Dedifferentiated amniotic fluid mesenchymal stem cell (primary cell): ENCODE measurements at regions not wholly inside any gene's neighbourhood (a gene's known extent, or its start where the extent isn't known, plus 50 kb on each side); places are given as distances from the start of the nearest gene placed in this dataset.
"Not testable (repeated sequence)": the region's sequence is repeated elsewhere in the genome, so short reads cannot be mapped to it uniquely, and the experiment has no call there.

Experiments
- DNase-seq: peaks from one replicate; pipeline ENCODE4 v3.0.0-alpha.2; 2016; ENCODE audit errors: extremely low spot score

DNA sequence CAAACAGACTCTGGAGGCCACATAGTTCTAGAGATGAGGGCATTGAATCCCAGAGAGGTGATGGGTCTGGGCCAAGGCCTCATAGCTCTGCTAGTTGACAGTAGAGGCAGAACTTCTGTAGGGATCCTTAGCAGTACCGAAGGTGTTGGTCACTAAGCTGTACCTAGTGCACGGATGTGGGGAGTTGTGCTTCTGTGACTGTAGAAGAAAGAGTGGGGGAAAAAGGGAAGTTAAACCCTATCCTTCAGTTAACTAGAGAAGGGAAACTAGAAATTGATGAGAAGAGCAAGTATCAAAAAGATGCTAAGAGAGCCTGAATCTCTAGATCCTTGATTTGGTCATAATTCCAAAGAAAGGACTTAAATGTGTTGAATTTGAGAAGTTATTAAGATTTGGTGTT, 186.7 kb downstream of the NFKBIZ start:
- no peak for DNase-seq

DNA sequence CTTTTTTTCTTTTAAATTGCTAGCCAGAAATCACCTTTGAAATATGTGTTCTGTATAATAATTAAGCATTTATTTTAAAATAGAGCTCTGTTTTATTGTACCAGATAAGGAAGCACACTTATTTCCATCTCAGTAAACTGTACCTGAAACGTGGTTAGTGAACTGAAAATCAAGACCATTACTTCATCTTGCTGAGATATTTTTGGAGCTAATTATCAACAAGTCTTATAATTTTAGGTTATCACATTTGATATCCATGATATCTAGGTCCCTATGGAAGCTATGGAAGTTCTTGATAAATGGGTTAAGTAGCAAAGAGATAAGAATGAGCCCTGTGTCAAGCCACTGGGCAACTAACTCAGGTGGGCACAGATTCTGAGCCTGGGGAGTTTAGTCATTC, 187.2 kb downstream of the NFKBIZ start:
- DNase-seq, result no peak

DNA sequence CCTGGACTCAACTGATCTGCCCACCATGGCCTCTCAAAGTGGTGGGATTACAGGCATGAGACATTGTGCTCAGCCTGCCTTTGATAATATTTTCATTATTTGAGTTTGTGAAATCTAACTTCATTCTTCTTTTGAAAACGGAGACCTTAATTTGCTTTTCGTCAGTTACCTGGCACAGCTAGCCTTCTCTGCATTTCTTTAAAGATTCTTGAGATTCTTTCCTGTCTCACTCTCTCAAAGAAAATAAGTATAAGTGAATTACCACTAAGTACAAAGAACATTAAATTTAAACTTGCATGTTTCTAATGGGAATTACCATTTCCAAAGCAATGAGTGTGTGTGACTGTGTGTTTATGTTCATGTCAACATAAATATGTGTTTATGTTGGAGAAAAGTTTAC, 187.9 kb downstream of the NFKBIZ start:
- peak; percentile 39 for DNase-seq

DNA sequence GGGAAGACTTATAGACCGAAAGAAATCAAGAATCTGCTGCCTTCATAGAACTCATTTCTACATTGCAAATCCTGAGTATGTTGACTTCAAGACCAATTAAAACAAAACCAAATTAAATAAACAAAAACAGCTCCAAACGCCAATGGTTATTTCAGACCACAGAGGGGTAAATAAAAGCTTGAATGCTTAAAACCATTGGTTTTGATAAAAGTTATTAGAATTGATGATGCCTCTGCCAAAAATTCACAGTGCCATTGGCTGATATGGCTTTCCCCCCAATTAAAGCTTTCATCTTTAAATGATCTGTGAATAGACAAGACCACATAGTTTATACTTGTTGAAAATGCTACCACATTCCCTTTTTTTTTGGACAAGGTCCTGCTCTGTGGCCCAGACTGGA, 188.5 kb downstream of the NFKBIZ start:
- DNase-seq, result no peak

DNA sequence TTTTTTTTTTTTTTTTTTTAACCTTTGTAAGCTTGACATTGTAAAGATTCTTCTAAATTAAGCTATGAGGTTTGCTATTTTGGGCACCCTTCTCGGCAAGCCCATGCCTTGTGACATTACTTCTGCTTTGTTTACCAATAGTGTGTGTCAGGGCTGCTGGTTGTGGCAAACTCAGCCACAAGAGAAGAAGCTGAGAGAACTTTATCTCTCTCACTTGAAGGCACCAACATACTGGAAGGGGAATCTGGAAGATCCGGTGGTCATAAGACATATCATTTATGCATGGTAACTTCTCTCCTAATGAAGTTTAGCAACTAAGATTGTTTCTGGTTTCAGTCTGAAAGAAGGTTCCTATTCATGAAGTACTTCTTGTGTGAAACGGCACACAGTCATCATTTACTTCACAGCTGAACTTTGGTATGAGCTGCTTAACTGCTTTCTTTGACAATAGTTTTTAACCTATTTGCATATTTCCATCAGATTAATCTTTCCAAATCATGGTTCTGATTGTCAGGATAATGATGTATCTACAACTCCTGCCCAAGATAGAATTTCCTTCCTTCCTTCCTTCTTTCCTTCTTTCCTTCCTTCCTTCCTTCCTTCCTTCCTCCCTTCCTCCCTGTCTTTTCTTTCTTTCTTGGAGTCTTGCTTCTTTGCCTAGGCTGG, 189.3 kb downstream of the NFKBIZ start:
- DNase-seq, result no peak

DNA sequence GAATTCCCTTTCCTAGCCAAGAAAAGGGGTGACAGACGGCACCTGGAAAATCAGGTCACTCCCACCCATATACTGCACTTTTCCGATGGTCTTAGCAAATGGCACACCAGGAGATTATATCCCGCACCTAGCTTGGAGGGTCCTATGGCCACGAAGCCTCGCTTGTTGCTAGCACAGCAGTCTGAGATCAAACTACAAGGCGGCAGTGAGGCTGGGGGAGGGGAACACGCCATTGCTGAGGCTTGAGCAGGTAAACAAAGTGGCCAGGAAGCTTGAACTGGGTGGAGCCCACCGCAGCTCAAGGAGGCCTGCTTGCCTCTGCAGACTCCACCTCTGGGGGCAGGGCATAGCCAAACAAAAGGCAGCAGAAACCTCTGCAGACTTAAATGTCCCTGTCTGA, 190.8 kb downstream of the NFKBIZ start:
- not testable (repeated sequence) for DNase-seq

DNA sequence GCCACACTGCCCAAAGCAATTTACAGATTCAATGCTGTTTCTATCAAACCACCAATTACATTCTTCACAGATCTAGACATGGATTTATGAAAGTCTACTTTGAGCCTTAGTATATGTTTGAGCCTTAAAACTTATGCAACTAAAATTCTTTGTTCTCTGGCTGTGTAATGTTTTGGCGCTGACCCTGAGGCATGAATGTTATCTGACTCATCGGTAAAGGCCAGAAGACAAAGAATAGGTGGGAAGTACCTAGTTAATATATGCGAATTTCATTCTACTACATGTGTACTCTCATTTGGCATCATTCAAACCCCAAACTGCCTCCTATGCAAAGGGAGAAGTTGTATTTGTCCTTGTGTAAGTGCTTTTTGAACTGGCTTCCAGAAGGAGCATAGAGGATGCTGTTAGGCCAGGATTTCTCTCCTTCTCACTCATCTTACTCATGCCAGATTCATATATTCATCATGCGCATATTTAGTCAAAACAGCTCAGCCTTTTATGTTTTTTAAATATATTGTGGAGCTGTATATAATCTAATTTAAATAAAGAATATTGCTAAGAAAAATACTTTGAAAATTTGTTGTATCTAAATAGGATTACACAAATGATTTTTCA, 204.2 kb downstream of the NFKBIZ start:
- no peak for DNase-seq

DNA sequence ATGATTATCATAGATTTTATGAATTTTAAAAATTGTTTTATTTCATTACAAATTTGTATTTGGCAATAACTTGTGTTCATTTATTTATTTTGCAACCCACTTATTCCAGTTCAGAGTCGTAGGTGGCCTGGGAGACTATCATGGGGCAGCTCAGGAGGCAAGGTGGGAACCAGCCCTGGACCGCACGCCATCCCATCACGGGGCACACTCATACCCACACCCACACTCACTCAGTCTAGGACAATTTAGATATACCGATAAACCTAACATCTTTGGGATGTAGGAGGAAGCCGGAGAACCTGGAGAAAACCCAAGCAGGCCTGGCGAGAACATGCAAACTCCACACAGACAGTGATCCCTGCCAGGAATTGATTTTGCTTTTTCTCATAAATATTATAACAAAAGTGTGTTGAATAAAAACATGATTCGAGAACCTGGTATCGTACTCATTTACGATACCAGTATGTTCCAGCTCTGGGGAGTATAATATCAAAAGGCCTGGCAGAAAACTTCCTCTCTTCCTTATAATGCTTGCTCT, 205.3 kb downstream of the NFKBIZ start:
- DNase-seq, result no peak

DNA sequence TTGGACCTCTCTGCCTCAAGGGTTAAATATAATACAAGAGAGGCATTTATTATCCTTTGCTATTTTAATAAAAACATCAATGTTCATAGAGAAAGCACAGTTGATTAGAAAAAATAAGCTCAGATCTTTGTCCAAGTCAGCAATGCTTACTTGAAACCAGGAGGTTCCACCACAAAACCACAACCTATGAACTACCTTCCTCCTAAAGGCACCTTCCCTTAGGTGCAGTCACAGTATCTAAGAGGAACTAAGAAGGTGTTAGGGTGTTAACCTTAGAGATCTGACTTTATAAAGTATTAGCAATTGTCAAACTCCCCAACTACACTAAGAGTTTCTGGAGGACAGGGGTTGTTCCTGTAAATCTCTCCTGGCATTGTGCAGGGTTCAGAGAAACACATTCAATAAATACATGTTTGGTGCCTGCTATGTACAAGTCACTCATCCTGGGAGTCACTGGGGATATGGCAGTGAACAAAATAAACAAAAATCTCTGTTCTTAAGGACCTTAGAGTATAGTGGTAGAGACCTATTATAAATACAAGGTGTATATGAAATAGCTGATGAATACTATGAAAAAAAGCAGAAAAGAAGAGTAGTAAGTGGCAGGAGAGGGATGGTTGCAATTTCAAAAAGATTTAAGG, 208.6 kb downstream of the NFKBIZ start:
- DNase-seq, result no peak

DNA sequence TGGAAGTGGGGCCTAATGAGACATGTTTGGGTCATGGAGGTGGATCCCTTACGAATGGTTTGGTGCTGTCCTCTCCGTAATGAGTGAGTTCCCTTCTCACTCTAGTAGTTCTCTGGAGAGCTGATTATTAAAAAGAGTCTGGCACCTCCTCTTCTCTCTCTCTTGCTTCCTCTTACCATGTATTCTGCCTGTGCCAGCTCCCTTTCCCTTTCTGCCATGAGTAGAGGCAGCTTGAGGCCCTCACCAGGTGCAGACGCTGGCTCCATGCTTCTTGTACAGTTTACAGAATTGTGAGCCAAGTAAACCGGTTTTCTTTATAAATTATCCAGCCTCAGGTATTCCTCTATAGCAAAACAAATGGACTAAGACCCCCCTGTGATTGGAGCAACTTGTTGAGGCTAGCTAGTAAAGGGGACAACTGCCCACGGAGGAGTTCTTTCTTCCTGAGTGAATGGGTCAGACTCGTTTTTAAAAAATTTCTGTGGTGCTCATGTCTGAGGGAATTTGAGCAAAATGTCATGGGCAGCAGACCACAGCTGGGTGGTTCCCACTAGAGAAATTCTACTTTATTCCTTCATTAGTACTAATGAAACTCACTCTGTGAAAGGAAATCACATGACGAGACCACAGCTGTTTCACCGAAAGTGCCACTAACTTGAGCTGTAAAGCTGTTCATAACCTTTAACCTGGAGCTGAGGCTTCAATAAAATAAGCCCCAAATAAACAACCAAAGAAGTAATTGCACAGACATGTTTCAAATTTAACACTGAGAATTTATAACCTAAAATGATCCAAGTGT, 210.0 kb downstream of the NFKBIZ start:
- no peak for DNase-seq

DNA sequence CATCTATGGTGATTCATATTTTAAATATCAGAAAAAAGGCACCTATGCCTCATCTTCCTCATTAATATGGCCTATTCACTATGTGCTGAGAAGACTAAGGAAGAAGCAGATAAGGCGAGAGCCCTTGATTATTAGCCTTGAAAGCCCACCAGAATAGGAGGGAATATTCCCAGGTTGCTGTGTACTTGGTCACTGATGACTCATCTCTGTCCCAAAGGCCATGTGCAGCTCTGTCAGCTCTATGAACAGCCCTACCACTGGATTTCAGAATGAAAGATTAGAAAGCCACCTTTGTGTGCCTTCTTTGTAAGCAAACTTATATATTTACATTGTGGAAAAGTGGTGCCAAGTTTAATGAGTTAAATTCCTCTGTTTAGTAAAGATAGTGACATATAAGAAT, 211.5 kb downstream of the NFKBIZ start:
- DNase-seq, result no peak

DNA sequence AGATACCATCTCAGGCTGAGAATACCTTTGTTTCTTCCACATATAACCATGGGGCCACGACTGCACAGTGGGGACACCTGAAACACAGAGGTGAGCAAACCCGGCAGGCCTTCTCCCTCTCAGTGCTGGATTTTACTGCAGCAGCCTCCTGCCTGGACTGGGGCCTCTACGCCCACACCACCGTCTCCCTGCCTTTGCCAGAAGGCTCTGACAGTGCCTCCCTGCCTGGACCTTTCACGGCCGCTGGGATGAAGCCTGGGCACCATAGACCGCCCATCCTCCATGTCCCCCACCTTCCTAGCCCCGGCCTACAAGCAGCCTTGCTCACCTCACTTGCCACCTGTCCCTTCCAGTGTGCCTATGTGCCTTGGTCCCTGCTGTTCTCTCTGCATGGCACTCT, 214.3 kb downstream of the NFKBIZ start:
- no peak for DNase-seq

DNA sequence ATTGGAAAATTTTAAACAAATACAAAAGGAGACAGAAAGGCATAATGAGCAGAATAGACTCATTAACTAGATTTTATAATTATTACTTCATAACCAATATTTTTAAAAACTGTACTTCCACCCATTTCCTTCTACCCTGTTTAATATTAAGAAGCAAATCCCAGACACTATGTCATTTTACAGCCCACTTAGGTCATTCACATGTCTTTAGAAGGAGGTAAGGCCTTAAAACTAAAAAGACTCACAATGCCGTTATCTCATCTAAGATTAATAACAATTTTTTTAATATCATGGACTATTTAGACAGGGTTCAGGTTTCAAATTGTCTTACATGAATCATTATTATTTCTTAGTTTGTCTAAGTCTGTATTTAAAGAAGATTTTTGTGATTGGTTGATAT, 217.2 kb downstream of the NFKBIZ start:
- no peak for DNase-seq

DNA sequence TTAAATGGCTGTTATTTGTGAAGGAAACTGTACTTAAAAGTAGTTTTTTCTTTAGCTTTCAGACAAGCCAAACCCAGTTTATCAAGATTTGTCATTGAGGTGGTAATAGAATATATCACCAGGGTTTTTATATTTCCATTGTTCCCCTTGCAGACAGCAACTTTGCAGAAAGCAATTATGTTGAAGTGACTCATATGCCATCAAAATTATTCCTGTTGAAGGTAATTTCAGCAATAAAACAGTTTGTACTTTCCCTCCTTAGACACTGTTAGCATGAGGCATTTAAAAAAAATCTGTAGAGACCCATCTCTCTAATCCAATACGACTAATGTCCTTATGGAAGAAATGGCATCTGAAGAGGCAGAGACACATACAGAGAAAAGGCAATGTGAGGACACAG, 219.0 kb downstream of the NFKBIZ start:
- no peak for DNase-seq

DNA sequence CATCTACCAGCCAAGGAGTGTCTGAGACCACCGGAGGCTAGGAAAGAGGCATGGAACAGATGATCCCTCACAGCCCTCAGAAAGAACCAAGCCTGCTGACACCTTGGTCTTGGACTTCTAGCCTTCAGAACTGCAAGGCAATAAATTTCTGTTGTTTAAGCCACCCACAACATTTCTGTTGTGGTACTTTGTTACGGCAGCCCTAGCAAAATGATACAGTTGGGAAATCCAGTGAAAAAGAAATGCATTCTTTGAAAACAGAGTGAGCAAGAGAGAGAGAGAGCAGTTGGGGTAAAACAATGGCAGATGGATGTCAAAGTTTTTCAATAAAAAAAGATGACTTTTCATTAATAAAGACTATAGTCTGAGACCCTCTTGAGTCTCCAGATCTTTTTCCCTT, 219.4 kb downstream of the NFKBIZ start:
- DNase-seq, result no peak

DNA sequence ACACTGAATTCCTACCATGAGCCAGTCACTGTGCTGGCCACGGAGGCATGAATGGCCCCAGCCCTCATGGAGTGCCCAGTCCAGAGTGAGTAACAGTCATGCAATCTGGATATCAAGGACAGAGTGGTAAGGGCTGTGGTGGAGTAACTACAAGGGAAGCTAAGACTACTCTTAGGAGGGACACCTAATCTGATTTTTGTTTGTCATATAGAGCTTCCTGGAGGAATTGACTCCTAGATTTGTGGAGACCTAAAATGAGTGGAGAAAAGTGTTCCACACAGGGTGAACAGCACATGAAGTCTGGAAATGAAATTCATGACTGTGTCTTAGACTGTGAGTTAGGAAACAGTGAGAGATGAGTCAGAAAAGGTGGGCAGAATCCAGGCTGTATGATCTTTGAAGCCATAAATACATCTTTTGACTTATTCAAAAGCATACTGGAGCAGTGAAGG, 219.9 kb downstream of the NFKBIZ start:
- peak; percentile 46 for DNase-seq

DNA sequence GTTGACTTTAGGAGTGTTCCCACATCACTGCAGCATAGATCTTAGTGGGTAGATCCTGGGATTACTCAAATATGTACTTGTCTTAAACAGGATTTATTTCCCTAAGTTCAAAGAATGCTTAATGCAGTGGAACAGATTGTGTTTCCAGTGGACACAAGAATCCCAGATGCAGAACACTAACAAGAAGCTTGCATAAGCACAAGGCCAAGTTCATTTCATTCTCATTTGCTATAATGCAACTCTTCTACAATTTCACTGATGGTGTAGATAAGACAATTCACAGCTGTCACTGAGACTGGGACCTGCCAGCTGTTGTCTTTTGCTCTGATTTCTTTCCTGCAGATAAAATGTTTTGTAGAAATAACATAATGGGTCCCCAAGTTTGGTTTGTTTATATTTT, 225.6 kb downstream of the NFKBIZ start:
- DNase-seq, result peak; percentile 18

DNA sequence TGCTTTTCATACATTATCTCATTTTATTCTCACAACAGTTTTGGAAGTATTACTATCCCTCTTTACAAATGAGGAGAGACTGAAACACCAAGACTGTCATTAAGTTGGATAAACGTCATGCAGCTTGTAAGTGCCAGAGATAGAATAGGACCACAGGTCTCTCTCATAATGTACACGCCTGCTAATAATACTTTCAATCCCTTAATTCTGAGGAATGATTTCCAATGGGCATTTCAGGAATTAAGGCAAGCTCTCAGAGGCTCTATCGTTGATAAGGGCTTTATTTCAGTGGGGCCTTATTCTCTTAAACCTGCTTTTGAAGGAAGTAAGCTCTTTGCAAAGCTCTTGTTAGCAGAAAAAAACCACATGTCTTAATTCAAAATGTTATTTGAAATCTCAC, 229.1 kb downstream of the NFKBIZ start:
- no peak for DNase-seq

DNA sequence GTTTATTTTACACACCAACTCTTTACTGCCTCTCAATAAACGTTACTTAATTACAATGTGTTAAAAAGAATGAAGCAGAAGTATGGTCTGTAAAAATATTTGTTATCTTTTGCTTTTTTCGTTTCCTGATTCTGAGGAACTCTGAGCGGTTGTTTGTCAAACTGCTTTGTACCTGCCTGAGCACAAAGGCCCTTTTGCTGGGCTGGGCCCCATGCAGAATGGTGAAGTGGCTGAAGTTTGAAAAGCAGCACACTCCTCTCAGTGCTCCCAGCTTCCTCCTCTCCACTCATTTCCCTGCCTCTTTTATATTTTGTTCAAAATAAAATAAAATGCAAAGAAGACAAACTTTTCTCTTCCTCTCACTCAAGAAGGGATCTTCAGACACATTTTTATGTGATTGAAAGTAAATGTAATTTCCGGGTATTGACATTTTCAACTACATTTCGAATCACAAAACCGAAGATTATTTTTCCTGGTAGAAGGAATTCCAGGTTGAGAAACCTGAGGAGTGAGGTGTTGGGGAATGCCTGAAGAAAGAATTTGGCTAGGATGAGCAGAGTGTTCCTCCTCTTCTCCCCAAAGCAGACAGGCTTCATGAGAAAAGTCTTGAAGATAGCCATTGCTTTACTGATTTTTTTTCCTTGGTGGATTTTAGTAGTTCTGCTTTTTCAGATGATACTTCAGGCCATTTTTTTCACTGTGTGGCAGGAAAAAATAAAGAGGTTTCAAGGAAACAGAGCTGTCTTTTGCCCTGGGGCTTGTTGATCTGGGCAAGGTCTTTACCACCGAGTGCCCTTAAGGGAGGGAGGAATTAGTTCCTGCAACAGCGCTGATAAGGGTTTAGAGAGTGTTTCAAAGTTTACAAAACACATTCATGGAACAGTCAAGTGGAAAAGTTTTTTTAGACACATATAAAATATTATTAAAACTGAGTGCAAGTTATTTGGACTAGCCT, 229.8 kb downstream of the NFKBIZ start:
- DNase-seq, result no peak

DNA sequence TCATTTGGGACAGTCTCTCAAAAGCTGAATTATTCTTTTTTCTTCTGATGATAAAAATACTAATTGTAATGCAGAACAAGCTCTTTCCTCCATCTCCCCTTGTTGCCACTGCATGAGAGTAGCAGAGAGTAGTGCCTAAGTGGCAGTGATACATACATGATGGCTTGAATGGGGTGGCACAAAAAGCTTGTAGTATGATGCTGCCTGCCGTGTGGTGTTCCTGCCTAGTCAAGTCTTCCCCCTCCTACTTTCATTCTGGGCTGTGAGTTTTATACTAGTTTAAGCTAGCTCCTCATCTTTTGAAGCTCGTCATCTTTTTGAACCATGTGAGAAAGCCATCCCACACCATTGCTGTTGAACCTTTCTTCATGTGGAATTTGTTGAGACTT, 230.5 kb downstream of the NFKBIZ start:
- no peak for DNase-seq
